NCI-H524 (cell line): ENCODE measurements at regions not wholly inside any gene's neighbourhood (a gene's known extent, or its start where the extent isn't known, plus 50 kb on each side); places are given as distances from the start of the nearest gene placed in this dataset.

Experiments used
- DNase-seq, 2 experiments: peaks; one replicate each; lab custom pipeline; 2025; lab: John Stamatoyannopoulos, UW

- DNase-seq, result no peak
Measured at GRCh38 chr10:44618910-44619309, 234.0 kb upstream of the CXCL12 start.

GRCh38 chr10:44619521-44619920, 234.6 kb upstream of the CXCL12 start:
- no peak for DNase-seq

GRCh38 chr10:44619975-44620374, 235.1 kb upstream of the CXCL12 start:
- DNase-seq, result no peak

GRCh38 chr10:44627591-44628354, 242.9 kb upstream of the CXCL12 start:
- no peak for DNase-seq

DNA sequence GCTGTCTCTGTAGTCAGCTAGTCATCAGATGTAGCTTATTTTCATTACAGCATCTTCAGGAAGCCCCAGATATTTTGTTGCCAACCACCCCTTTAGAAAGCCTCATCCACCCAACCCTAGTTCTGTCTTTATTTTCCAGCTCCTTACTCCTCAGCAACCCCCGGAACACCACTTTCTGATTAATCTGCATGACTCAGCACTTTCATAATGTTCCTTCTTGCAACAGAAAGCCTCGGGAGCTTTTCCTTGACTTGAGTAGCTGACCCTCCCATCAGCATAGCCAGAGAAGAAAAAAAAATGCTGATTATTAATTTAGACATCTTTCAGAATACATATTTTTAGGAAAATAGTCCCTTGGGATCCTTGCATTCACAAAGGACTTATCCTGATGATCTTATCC, 244.0 kb upstream of the CXCL12 start:
- no peak for DNase-seq

GRCh38 chr10:44635176-44635575, 250.3 kb upstream of the CXCL12 start:
- DNase-seq, result no peak

DNA sequence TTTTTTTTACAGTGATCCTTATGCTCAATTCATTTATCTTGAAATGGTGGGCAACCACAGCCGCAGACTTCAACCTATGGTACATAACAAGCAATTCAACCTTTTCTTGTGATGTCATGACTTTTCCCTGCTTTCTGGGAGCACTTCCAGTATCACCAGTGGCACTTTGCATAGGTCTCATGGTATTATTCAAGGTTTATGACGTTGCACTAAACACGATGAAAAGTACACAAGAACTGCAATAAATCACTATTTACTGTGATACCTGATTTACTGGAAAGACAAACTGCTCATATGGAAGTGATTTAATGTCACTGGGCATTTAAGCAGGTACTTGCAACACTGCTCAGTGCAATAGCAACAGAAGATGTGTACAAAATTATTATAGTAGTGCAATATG, 251.7 kb upstream of the CXCL12 start:
- DNase-seq, result no peak

- DNase-seq, result no peak
Measured at GRCh38 chr10:44640429-44640828, 255.5 kb upstream of the CXCL12 start.

DNA sequence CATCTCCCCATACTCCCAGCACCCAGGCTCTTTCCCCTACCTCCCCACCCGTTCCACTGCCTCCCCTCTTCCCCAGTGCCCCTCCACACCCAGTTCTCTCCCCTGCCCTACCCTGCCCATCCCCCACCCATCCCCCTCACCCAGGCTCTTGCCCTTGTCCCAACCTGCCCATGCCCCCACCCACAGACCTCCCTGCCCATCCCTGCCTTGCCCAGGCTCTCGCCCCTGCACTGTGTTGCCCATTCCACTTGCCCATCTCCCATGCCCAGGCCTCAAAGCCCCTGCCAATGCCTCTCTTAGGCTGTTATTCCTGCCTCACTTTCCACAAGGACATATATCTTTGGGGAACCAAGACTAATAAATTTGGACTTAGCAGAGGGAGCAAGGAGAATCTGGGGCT, 262.6 kb upstream of the CXCL12 start:
- no peak for DNase-seq

GRCh38 chr10:44647877-44648542, 263.1 kb upstream of the CXCL12 start:
- peak; percentile 27 to 50 for DNase-seq

- DNase-seq, result no peak
Measured at GRCh38 chr10:44650691-44651661, 260.2 kb upstream of the TMEM72 start.

DNA sequence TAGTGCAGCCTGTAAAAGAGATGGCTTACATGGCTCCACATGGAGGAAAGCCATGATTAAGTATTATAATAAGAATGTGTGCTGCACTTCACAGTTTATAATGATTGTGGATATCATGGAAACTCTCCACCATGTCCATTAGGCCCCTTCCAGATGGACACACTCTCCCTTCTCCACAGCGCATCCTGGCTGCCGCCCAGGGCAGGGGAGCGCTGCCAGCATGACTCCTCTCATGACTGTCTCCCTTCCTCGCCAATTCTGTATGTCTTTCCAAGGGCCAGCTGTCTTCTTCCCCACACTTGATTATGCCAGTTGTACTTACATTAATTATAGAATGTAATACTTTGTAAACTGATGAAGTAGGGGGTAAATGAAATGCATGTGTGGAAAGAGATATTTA, 259.3 kb upstream of the TMEM72 start:
- no peak for DNase-seq

DNA sequence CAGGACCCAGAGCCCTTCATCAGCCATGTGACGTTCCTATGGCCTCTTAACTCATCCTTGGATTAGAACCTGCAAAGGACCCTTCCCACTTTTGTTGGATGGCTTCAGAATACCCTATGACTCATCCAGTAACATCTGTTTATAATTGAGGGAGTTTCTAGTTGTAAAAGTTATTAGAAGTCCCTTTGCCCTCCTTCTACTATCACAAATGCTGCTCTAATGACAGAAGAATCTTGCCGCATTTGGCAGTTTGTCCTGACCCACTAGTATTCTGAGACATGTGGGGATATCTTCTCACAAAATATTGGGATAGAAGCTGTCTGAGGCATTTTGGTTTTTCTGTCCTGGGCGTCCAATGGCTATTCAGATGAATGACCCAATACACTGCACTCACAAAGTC, 251.8 kb upstream of the TMEM72 start:
- DNase-seq, result no peak

GRCh38 chr10:44660271-44660670, 250.9 kb upstream of the TMEM72 start:
- no peak for DNase-seq

GRCh38 chr10:44662051-44662450, 249.1 kb upstream of the TMEM72 start:
- no peak for DNase-seq

GRCh38 chr10:44668336-44668735, 242.8 kb upstream of the TMEM72 start:
- DNase-seq, result no peak

GRCh38 chr10:44671319-44671718, 239.8 kb upstream of the TMEM72 start:
- DNase-seq, result no peak

DNA sequence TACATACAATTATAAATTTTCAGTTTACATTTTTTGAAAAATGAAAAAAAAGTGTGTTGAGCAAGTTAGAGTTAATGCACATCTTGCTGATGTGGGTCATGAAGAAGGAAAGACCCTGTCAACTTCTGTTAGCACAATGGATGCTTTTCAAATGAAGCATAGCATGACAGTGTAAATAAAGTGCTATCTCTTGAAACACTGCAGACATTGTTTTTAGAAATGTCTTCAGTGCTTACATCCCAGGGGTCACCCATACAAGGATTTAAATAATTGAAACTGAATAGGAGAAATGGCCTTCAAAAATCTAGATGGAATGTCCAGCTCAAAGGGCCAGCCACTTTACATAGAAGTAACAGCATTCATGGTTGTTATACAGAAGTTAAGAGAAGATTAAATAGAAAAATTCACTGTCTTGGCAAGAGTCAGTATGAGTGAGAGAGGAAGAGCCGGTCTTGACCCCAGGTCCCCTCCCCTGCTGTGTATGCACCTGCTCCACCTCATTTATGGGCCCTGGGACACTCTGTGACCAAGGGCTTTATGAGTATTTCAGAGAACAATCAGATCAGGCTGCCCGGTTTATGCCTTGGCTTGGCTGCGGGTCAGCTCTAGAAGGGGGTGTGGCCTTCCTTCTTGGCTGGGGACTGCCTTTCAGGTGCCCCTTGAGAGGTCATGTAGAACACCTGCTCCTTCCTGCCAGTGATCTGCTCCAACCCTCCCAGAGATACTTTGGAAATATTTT, 237.7 kb upstream of the TMEM72 start:
- no peak for DNase-seq

GRCh38 chr10:44674536-44675386, 236.4 kb upstream of the TMEM72 start:
- no peak for DNase-seq

DNA sequence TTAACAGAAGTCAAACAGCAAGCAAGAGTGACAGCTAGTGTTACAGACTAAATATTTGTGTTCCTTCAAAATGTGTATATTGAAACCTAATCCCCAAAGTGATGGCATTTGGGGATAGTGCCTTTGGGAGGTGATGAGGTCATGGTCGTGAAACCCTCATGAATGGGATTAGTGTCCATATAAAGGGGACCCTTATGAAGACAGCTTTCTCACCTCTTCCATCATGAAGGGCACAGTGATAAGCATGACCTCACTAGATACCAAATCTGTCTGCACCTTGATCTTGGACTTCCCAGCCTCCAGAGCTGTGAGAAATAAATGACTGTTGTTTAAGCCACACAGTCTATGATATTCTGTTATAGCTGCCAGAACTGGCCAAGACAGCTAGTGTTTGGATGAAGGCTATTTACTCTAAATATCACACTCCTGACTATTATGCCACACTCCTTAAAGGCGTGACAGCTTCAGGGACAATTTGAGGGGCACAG, 235.7 kb upstream of the TMEM72 start:
- DNase-seq, result no peak

DNA sequence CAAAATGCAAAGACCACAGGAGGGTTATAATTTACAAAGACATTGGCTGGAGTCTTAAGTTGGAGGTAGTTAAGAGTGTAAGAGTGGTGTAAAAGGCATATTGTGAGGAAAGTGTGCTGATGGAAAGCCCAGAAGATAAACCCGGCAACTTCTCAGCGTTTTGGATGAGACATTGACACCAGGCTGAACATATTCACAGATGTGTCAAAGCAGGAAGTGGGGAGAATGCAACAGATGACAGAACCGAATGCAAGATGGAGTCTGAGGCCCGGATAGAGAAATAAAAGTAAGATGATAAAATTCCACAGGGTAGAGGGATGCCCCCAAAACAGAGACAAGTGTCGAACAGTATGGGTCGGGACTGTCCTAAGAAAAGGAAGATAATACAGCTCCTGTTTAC, 230.4 kb upstream of the TMEM72 start:
- no peak for DNase-seq
